Activated CD4-positive, alpha-beta T cell treated with anti-CD3 and anti-CD28 coated beads, Interleukin-2, amount 10 ng/mL, durations not matched to agents 7 days and 5 days (primary cell): ENCODE measurements at regions not wholly inside any gene's neighbourhood (a gene's known extent, or its start where the extent isn't known, plus 50 kb on each side); places are given as distances from the start of the nearest gene placed in this dataset.
"Not testable (repeated sequence)": the region's sequence is repeated elsewhere in the genome, so short reads cannot be mapped to it uniquely, and the experiment has no call there.

Source experiments
- CTCF ChIA-PET: fragments of 350-600 bp; sonication (Branson Sonifier 250); formaldehyde crosslinking; loops from one replicate; lab custom pipeline; 2021; ENCODE audit warnings: antibody characterized with exemption; lab: Charles Lee
- POLR2A ChIA-PET: fragments of 350-600 bp; sonication (Branson Sonifier 250); formaldehyde crosslinking; loops from one replicate; lab custom pipeline; 2021; ENCODE audit warnings: antibody characterized with exemption; lab: Charles Lee
- DNase-seq: peaks from one replicate; pipeline ENCODE4 v3.0.0-alpha.2; 2020
- H3K27ac Mint-ChIP-seq: one replicate; pipeline ENCODE4 v1.8.0; 2021; ENCODE audit warnings: mild to moderate bottlenecking, moderate library complexity, mixed read lengths
- H3K27me3 Mint-ChIP-seq: one replicate; pipeline ENCODE4 v1.8.0; 2021; ENCODE audit warnings: mixed read lengths
- H3K36me3 Mint-ChIP-seq: one replicate; pipeline ENCODE4 v1.8.0; 2021; ENCODE audit warnings: low read depth, mixed read lengths
- H3K4me1 Mint-ChIP-seq: one replicate; pipeline ENCODE4 v1.8.0; 2021; ENCODE audit warnings: mixed read lengths
- H3K4me3 Mint-ChIP-seq: one replicate; pipeline ENCODE4 v1.8.0; 2021; ENCODE audit warnings: mild to moderate bottlenecking, moderate library complexity, mixed read lengths
- H3K9me3 Mint-ChIP-seq: one replicate; pipeline ENCODE4 v1.8.0; 2021; ENCODE audit warnings: mixed read lengths

DNA sequence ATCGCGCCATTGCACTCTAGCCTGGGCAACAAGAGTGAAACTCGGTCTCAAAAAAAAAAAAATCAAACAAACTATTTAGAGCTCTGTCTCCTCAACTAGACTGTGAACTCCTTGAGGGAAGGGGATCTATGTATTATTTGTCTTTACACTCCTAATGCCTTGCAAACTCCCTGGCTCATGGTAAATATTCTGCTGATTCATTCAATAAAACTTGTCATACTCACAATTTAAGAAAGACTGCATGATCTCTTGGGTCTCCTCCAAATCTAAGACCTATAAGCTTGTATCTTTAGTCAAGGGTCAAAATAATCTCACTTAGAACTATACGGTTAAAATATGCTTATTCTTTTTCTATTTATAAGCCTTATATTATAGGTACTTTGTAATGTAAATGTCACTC is 90.3 kb upstream of the NR5A2 start:
- DNase-seq: no peak
- POLR2A ChIA-PET: no interaction called here
- H3K4me3 Mint-ChIP-seq: no peak overlapping the region
- CTCF ChIA-PET: no interaction called here
- H3K27ac Mint-ChIP-seq: no peak overlapping the region
- no peaks in the 10 kb centered on the region for H3K9me3 Mint-ChIP-seq
- H3K36me3 Mint-ChIP-seq: no peaks in the 10 kb centered on the region
- H3K4me1 Mint-ChIP-seq: peaks cover 21% of the 10 kb centered on the region
- H3K27me3 Mint-ChIP-seq: peaks cover 51% of the 10 kb centered on the region

DNA sequence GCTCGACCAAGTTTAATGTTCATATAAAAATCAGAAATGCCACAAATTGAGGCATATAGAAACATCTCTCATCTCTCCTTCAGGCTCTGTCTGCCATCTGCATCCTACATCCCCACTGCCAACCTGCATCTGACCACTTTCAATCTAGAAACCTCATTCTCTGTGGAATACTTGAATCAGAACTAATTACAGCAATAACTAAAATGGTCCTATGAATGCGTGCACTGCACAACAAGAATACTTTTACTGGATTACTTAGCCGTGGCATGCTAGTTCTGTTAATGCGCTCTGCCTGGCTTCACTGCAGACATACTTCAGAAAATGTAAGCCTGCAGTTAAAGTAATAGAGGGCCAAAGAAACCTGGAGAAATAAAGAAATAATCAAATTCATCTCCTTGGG is 89.8 kb upstream of the NR5A2 start:
- no peak for DNase-seq
- H3K4me1 Mint-ChIP-seq: peaks cover 21% of the 10 kb centered on the region
- no peak overlapping the region for H3K4me3 Mint-ChIP-seq
- H3K27ac Mint-ChIP-seq: no peak overlapping the region
- peaks cover 50% of the 10 kb centered on the region for H3K27me3 Mint-ChIP-seq
- no peaks in the 10 kb centered on the region for H3K36me3 Mint-ChIP-seq
- CTCF ChIA-PET: no interaction called here
- POLR2A ChIA-PET: no interaction called here
- H3K9me3 Mint-ChIP-seq: no peaks in the 10 kb centered on the region

DNA sequence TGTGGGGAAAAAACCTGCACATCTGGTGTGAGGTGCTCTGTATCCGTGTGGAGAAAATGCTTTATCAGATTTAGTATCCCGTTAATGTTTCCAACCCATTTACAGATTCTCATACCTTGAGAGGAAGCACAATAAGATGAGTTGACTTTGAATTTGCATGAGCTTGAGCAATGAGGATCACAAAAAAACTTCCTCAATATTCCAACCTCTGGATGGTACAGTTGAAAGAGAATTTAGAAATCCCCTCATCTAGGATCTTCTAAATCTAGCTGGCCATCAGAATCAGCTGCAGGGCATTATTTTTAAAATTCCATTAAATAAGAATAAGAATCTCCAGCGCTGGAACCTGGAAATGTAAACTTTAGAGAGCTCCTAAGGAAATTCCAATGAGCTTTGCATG is 82.5 kb upstream of the NR5A2 start:
- H3K36me3 Mint-ChIP-seq: no peaks in the 10 kb centered on the region
- H3K4me1 Mint-ChIP-seq: peaks cover 24% of the 10 kb centered on the region
- ChIA-PET POLR2A (no interaction called here), CTCF (no interaction called here)
- H3K9me3 Mint-ChIP-seq: no peaks in the 10 kb centered on the region
- H3K27me3 Mint-ChIP-seq: peaks cover 57% of the 10 kb centered on the region
- DNase-seq: no peak
- H3K4me3 Mint-ChIP-seq: no peak overlapping the region
- no peak overlapping the region for H3K27ac Mint-ChIP-seq

DNA sequence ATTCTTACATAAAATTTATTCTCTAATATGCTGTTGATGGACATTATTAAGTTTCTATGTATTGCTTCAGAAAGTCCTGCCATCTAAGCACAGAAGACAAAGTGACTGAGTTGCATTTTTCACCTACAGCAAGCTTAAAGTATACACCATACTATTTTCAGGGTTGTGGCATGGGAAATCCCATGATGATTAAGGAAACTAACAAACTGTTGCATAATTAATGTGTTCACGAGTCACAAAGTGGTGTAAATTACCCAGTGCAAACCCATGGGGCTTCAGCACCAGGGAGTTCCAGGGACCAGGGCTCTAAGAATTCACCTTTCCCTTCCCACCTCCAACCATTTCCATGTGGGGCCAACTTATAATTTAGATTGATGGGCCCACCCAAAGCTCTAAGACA is 81.9 kb upstream of the NR5A2 start:
- Mint-ChIP-seq H3K27ac (no peak overlapping the region), H3K36me3 (no peaks in the 10 kb centered on the region), H3K4me1 (peaks cover 23% of the 10 kb centered on the region), H3K9me3 (no peaks in the 10 kb centered on the region), H3K27me3 (peaks cover 57% of the 10 kb centered on the region), H3K4me3 (no peak overlapping the region)
- POLR2A ChIA-PET: no interaction called here
- no peak for DNase-seq
- CTCF ChIA-PET: no interaction called here

DNA sequence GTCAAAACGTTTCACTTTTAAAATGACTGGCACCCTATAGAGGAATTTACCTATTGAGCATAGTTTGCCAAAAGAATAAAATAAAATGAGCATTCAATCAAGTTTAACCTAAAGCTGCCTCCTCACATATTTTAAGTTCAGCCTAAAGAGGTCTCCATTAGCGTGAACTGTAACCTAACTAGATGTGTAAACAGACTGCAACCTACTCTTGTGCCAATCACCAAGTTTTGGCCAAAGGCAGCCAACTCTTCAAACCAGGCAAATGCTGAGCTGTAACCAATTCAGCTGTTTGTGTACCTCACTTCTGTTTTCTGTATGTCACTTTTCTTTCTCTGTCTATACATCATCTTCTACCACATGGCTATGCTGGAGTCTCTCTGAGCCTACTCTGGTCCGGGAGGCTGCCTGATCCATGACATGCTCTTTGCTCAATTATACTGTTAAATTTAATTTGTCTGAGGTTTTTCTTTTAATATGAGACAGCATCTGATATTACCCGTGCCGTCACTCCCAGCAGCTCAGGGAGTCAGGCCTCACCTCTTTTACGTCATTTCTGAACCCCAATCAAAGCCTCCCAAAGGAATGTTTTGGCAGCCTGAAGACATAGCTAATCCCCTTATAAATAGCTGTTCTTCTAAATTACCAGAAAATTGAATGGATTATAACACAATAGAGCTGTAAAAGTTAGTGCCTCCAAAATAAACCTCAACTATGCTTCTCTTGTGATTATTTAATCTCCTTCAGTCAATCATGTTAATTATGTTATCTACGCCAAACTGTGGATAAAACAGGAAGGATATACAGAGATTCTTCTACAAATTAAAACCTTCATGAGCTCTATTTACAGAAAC is 81.0 kb upstream of the NR5A2 start:
- ChIA-PET CTCF (no interaction called here), POLR2A (no interaction called here)
- Mint-ChIP-seq H3K9me3 (no peaks in the 10 kb centered on the region), H3K4me3 (no peak overlapping the region), H3K27me3 (peaks cover 56% of the 10 kb centered on the region), H3K36me3 (no peaks in the 10 kb centered on the region), H3K27ac (no peak overlapping the region), H3K4me1 (peaks cover 15% of the 10 kb centered on the region)
- no peak for DNase-seq

DNA sequence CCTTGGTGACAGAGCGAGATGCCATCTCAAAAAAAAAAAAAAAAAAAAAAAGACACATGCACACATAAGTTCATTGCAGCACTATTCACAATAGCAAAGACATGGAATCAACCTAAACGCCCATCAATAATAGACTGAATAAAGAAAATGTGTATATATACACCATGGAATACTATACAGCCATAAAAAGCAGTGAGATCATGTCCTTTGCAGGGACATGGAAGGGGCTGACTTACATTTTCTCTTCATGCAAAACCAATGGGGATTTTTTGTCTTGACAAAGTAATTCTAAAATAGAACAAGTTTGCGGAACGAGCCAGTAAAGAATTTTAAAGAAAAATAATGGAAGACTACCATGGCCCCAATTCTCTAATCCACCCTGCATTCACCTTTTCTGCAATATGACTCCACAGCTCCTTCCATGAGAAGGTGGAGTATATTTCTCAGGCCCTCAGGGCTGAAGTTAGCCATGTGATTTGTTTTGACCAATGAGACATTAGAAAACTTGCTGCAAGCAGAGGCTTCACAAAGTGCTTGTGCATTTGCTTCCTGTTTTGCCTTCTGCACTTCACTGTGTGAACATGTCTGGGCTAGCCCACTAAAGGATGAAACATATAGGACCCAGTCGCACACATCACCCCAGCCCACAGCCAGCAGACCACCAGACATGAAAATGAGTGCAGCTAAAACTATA is 78.8 kb upstream of the NR5A2 start:
- Mint-ChIP-seq H3K4me3 (no peak overlapping the region), H3K27ac (no peak overlapping the region), H3K4me1 (peaks cover 6% of the 10 kb centered on the region), H3K27me3 (peaks cover 53% of the 10 kb centered on the region), H3K36me3 (no peaks in the 10 kb centered on the region), H3K9me3 (no peaks in the 10 kb centered on the region)
- ChIA-PET POLR2A (no interaction called here), CTCF (interaction anchor here (1.5 kb wide), 1 partner anchor 12 kb away, joined by 5 read pairs; no protein-coding TSS in a partner anchor)
- no peak for DNase-seq

DNA sequence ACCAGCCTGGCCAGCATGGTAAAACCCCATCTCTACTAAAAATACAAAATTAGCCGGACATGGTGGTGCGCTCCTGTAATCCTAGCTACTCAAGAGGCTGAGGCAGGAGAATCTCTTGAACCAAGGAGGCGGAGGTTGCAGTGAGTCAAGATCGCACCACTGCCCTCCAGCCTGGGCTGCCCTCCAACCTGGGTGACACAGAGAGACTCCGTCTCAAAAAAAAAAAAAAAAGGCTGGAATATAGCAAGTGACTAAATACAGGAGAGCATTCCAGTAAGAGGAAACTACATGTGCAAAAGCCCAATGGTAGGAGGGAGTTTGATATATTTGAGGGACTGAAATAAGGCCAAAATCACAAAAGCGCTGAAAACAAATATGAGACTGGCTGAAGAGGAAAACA is 76.5 kb upstream of the NR5A2 start:
- CTCF ChIA-PET, H3K9me3 Mint-ChIP-seq, POLR2A ChIA-PET, DNase-seq, H3K36me3 Mint-ChIP-seq, H3K4me1 Mint-ChIP-seq, H3K4me3 Mint-ChIP-seq, H3K27ac Mint-ChIP-seq: not testable (repeated sequence)
- H3K27me3 Mint-ChIP-seq: peaks cover 49% of the 10 kb centered on the region

DNA sequence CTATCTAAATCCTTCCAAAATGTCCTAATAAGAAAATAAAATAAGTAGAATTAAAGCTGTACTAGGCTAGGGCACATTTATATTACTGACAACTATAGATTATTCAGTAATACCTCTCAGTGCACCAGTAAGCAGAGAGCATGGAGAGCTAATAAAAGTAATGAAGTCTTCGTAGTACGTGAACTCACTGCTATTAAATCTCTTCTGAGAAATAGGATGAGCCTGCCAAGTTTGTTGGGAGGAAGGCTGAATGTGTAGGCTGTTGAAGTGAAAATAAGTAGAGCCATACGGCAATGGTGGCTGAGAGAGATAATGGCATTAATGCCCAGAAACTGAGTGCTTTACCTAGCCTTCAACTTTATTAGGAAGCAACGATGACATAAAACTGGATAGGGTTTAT is 73.9 kb upstream of the NR5A2 start:
- H3K4me3 Mint-ChIP-seq: no peak overlapping the region
- no peak overlapping the region for H3K27ac Mint-ChIP-seq
- H3K27me3 Mint-ChIP-seq: peaks cover 42% of the 10 kb centered on the region
- H3K4me1 Mint-ChIP-seq: peaks cover 5% of the 10 kb centered on the region
- ChIA-PET CTCF (no interaction called here), POLR2A (no interaction called here)
- H3K36me3 Mint-ChIP-seq: no peaks in the 10 kb centered on the region
- no peak for DNase-seq
- peaks cover 2% of the 10 kb centered on the region for H3K9me3 Mint-ChIP-seq

DNA sequence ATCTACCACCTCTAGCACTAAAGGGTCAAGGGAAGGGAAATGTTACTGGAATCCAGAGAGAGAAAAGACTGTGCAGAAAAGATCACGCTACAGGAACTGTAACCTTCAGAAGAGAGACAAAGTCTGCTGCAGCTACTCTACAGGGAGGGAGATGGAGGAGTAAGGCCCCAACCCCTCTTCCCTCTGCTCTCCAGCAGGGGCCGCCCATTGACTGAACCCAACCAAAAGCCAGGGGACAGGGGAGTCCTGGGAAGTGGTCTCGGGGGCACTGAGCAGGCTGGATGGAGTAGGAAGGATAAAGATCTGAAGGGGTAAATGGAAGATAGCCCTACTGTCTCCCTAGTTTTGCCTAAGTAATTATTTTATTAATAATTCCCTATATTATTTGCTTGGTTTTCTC is 72.8 kb upstream of the NR5A2 start:
- Mint-ChIP-seq H3K4me3 (no peak overlapping the region), H3K36me3 (no peaks in the 10 kb centered on the region), H3K27me3 (peaks cover 38% of the 10 kb centered on the region), H3K9me3 (peaks cover 2% of the 10 kb centered on the region), H3K4me1 (no peaks in the 10 kb centered on the region), H3K27ac (no peak overlapping the region)
- ChIA-PET CTCF (interaction anchor here (0.6 kb wide), 2 partner anchors 50 to 92 kb away, joined by 3 read pairs; no protein-coding TSS in a partner anchor), POLR2A (no interaction called here)
- no peak for DNase-seq

DNA sequence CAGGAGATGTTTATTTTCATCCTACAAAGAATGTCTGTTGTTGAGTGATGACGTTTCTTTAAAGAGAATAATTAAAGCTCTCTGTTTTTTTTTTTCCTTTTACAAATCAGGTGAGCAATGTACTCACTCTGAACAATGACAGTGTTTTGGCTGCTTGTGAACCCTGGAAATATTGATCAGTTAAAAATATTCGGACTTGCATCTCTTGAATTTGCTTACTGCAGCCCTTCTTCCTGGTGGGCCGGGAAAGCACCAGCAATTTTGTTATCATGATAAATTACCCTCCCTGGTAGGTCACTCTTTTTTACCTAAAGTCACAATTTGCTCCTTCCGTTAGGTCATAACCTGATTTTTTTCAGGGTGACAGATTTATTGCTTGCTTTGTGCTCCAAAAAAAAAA is 72.3 kb upstream of the NR5A2 start:
- Mint-ChIP-seq H3K4me1 (no peaks in the 10 kb centered on the region), H3K27me3 (peaks cover 38% of the 10 kb centered on the region), H3K27ac (no peak overlapping the region), H3K9me3 (peaks cover 2% of the 10 kb centered on the region), H3K4me3 (no peak overlapping the region), H3K36me3 (no peaks in the 10 kb centered on the region)
- no peak for DNase-seq
- CTCF ChIA-PET: interaction anchor here (0.6 kb wide), 2 partner anchors 49 to 165 kb away, joined by 3 read pairs; no protein-coding TSS in a partner anchor
- POLR2A ChIA-PET: no interaction called here

DNA sequence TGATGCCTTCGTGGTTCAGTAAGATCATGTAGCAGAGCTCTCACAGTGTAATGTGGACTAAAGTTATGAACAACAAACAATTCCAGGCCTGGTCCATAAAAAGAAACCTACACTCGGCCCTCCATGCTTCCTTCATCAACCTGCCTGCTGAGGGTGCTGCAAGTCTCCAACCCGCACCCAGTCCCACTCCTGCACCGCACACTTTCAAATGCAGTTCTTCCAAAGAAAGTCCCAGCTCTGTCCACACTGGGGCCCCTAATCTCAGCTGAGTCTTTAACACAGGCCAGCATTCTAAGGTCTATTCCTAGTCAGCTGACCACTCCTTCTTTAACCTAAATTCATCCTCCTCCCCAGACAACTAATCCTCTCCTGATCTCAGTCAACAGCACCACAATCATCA is 71.5 kb upstream of the NR5A2 start:
- Mint-ChIP-seq H3K9me3 (peaks cover 2% of the 10 kb centered on the region), H3K4me3 (no peak overlapping the region)
- POLR2A ChIA-PET: no interaction called here

DNA sequence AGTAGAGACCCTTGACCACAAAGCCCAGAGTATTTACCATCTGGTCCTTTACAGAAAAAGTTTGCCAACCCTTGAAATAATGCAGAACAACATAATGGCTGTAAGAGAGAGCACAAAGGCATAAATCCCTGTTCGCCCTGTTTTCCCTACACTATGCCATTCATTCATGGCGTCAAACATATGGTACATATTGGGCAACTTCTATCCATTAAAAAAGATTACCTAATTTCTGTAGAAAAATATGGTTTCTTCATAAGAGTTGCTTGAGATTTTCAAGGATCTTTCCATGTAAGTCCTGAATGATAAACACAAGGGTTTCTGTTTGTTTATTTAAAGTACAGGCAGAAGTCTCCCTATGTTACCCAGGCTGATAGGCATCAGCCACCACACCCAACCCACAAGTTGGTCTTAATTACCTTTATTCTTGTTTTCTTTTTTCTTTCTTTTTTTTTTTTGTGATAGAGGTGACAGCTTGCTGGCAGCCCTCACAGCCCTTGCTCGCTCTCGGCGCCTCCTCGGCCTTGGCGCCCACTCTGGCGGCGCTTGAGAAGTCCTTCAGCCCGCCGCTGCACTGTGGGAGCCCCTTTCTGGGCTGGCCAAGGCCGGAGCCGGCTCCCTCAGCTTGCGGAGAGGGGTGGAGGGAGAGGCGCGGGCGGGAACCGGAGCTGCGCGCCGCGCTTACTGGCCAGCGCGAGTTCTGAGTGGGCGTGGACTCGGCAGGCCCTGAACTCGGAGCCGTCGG is 68.3 kb upstream of the NR5A2 start:
- H3K4me1 Mint-ChIP-seq: no peaks in the 10 kb centered on the region
- DNase-seq: no peak
- H3K9me3 Mint-ChIP-seq: peaks cover 2% of the 10 kb centered on the region
- no peaks in the 10 kb centered on the region for H3K36me3 Mint-ChIP-seq
- peaks cover 25% of the 10 kb centered on the region for H3K27me3 Mint-ChIP-seq
- ChIA-PET CTCF (interaction anchor here (0.7 kb wide), 1 partner anchor 14 kb away, joined by 3 read pairs; no protein-coding TSS in a partner anchor), POLR2A (no interaction called here)
- H3K27ac Mint-ChIP-seq: no peak overlapping the region
- H3K4me3 Mint-ChIP-seq: no peak overlapping the region

More for the DNA sequence above, 71.5 kb upstream of the NR5A2 start:
- H3K4me1 Mint-ChIP-seq: no peaks in the 10 kb centered on the region
- DNase-seq: no peak
- H3K36me3 Mint-ChIP-seq: no peaks in the 10 kb centered on the region
- CTCF ChIA-PET: no interaction called here
- no peak overlapping the region for H3K27ac Mint-ChIP-seq
- peaks cover 38% of the 10 kb centered on the region for H3K27me3 Mint-ChIP-seq

DNA sequence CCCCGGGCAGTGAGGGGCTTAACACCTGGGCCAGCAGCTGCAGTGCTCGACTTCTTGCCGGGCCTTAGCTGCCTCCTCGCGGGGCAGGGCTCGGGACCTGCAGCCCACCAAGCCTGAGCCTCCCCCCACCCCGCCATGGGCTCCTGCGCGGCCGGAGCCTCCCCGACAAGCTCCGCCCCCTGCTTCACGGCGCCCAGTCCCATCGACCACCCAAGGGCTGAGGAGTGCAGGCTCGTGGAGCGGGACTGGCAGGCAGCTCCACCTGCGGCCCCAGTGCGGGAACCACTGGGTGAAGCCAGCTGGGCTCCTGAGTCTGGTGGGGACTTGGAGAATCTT is 67.8 kb upstream of the NR5A2 start:
- CTCF ChIA-PET: no interaction called here
- no peak overlapping the region for H3K4me3 Mint-ChIP-seq
- H3K36me3 Mint-ChIP-seq: no peaks in the 10 kb centered on the region
- no peak overlapping the region for H3K27ac Mint-ChIP-seq
- H3K27me3 Mint-ChIP-seq: peaks cover 20% of the 10 kb centered on the region
- POLR2A ChIA-PET: no interaction called here
- DNase-seq: no peak
- H3K9me3 Mint-ChIP-seq: peaks cover 2% of the 10 kb centered on the region
- H3K4me1 Mint-ChIP-seq: no peaks in the 10 kb centered on the region
